RWPE1 (cell line): ENCODE measurements at regions not wholly inside any gene's neighbourhood (a gene's known extent, or its start where the extent isn't known, plus 50 kb on each side); places are given as distances from the start of the nearest gene placed in this dataset.

Source experiments
- CTCF ChIA-PET: fragments of 350-600 bp; sonication (Branson Sonifier 250); formaldehyde crosslinking; extraction: SDS; loops from one replicate; lab custom pipeline; 2021; lab: Yijun Ruan, JAX
- POLR2A ChIA-PET: fragments of 400-600 bp; formaldehyde crosslinking; extraction: SDS; loops from one replicate; lab custom pipeline; 2020; ENCODE audit warnings: antibody characterized with exemption; ENCODE audit not compliant: low non-redundant PET; lab: Yijun Ruan, JAX
- DNase-seq: peaks from one replicate; pipeline ENCODE4 v3.0.0; 2012; ENCODE audit warnings: low spot score
- H3K27ac ChIP-seq: fragments of 450-650 bp; 2 replicates; pipeline ENCODE4 v1.5.1; 2017
- CTCF ChIP-seq: fragments of 450-650 bp; conservative IDR thresholded peaks from 2 replicates; pipeline ENCODE4 v1.5.1; 2017; ENCODE audit warnings: low read depth, mild to moderate bottlenecking

GRCh38 chr13:44024846-44025195 is 145.1 kb downstream of the LACC1 start:
- no peak for DNase-seq
- no peak overlapping the region for H3K27ac ChIP-seq
- ChIA-PET CTCF (interaction anchor here (0.6 to 0.7 kb wide), 4 partner anchors 10 to 1146 kb away, joined by 3 to 5 read pairs (median 4); no protein-coding TSS in a partner anchor), POLR2A (interaction anchor here (0.6 kb wide), 1 partner anchor 411 kb away, joined by 3 read pairs; no protein-coding TSS in a partner anchor)
- no peak for TF ChIP-seq CTCF

GRCh38 chr13:44026194-44026593 is 146.5 kb downstream of the LACC1 start:
- no peak for DNase-seq
- ChIA-PET CTCF (no interaction called here), POLR2A (no interaction called here)
- TF ChIP-seq CTCF = no peak
- no peak overlapping the region for H3K27ac ChIP-seq

- no peak for TF ChIP-seq CTCF
- ChIA-PET CTCF (no interaction called here), POLR2A (no interaction called here)
- no peak for DNase-seq
- H3K27ac ChIP-seq = no peak overlapping the region
Measured at GRCh38 chr13:44028734-44029133, 149.0 kb downstream of the LACC1 start.

- CTCF ChIA-PET = interaction anchor here (0.6 kb wide), 1 partner anchor 79 kb away, joined by 3 read pairs; no protein-coding TSS in a partner anchor
- no peak for TF ChIP-seq CTCF
- H3K27ac ChIP-seq = no peak overlapping the region
- DNase-seq = no peak
- POLR2A ChIA-PET = no interaction called here
Measured at GRCh38 chr13:44030615-44031014, 150.9 kb downstream of the LACC1 start.

GRCh38 chr13:44031555-44031954 is 151.9 kb downstream of the LACC1 start:
- TF ChIP-seq CTCF = no peak
- no peak for DNase-seq
- POLR2A ChIA-PET = no interaction called here
- CTCF ChIA-PET = no interaction called here
- H3K27ac ChIP-seq = no peak overlapping the region

GRCh38 chr13:44032802-44033201 is 153.1 kb downstream of the LACC1 start:
- ChIA-PET POLR2A (no interaction called here), CTCF (no interaction called here)
- no peak overlapping the region for H3K27ac ChIP-seq
- DNase-seq = no peak
- TF ChIP-seq CTCF = no peak
